SK-N-SH (cell line): ENCODE measurements at regions not wholly inside any gene's neighbourhood (a gene's known extent, or its start where the extent isn't known, plus 50 kb on each side); places are given as distances from the start of the nearest gene placed in this dataset.

Source experiments
- CTCF ChIA-PET: fragments of 300-600, 350-600 bp; formaldehyde crosslinking; extraction: SDS; loops from one replicate; lab custom pipeline; 2021; lab: Yijun Ruan, JAX
- POLR2A ChIA-PET: fragments of 350-600 bp; sonication (Branson Sonifier 250); formaldehyde crosslinking; extraction: SDS; loops from one replicate; lab custom pipeline; 2020; ENCODE audit warnings: antibody characterized with exemption, inconsistent platforms; lab: Yijun Ruan, JAX
- DNase-seq: peaks from one replicate; pipeline ENCODE4 v3.0.0; 2012
- H2AFZ ChIP-seq: fragments of 200-600 bp; sonication (generic); 2 replicates; pipeline ENCODE4 v1.8.1; 2016; ENCODE audit warnings: antibody characterized with exemption, mild to moderate bottlenecking, low read depth
- H3F3A ChIP-seq: fragments of 200-600 bp; sonication (generic); replicated peaks from 2 replicates; pipeline ENCODE3; 2016; ENCODE audit warnings: antibody characterized with exemption, mild to moderate bottlenecking; ENCODE audit not compliant: insufficient read depth
- H3K27ac ChIP-seq, 2 experiments: fragments of 200-500 bp in 1 of 2; fragments of 200-600 bp in 1 of 2; sonication (Bioruptor generic) in 1 of 2; sonication (generic), shearing (Covaris generic) in 1 of 2; 2 replicates each; pipeline versions ENCODE4 v1.5.1 to v1.6.1; 2014 to 2016; ENCODE audit warnings: low read depth in 2 of 2, inconsistent platforms in 1 of 2, low read length in 1 of 2, mild to moderate bottlenecking in 1 of 2, mixed read lengths in 1 of 2
- H3K27me3 ChIP-seq: fragments of 200-600 bp; sonication (generic), shearing (Covaris generic); 2 replicates; pipeline ENCODE4 v1.6.1; 2016; ENCODE audit warnings: mixed run types; ENCODE audit not compliant: insufficient read depth
- H3K36me3 ChIP-seq, 2 experiments: fragments of 200-500 bp in 1 of 2; fragments of 200-600 bp in 1 of 2; sonication (Bioruptor generic) in 1 of 2; sonication (generic) in 1 of 2; replicated peaks in 1 of 2; 2 replicates each; pipeline versions ENCODE3 to v1.5.1; 2014 to 2016; ENCODE audit warnings: low read length in 1 of 2, mild to moderate bottlenecking in 1 of 2; ENCODE audit not compliant: insufficient read depth in 2 of 2, control insufficient read depth in 1 of 2
- H3K4me1 ChIP-seq, 2 experiments: fragments of 200-500 bp in 1 of 2; fragments of 200-600 bp in 1 of 2; sonication (Bioruptor generic) in 1 of 2; sonication (generic), shearing (Covaris generic) in 1 of 2; 2 replicates each; pipeline versions ENCODE4 v1.5.1 to v1.6.1; 2014 to 2016; ENCODE audit warnings: low read depth in 1 of 2, low read length in 1 of 2, mixed run types in 1 of 2; ENCODE audit not compliant: insufficient read depth in 2 of 2, control insufficient read depth in 1 of 2
- H3K4me2 ChIP-seq: fragments of 200-600 bp; sonication (generic), shearing (Covaris generic); 2 replicates; pipeline ENCODE4 v1.6.1; 2017; ENCODE audit warnings: mixed run types
- H3K4me3 ChIP-seq, 2 experiments: fragments of 200-500 bp in 1 of 2; fragments of 200-600 bp in 1 of 2; sonication (Bioruptor generic) in 1 of 2; sonication (generic), shearing (Covaris generic) in 1 of 2; 2 replicates each; pipeline versions ENCODE4 v1.5.1 to v1.8.1; 2014 to 2016; ENCODE audit warnings: low read depth in 2 of 2, inconsistent platforms in 1 of 2, low read length in 1 of 2, mild to moderate bottlenecking in 1 of 2, mixed read lengths in 1 of 2, moderate library complexity in 1 of 2
- H3K79me2 ChIP-seq: fragments of 200-600 bp; sonication (generic); 2 replicates; pipeline ENCODE4 v1.8.1; 2017; ENCODE audit warnings: mild to moderate bottlenecking; ENCODE audit not compliant: insufficient read depth
- H3K9ac ChIP-seq: fragments of 200-600 bp; sonication (generic); 2 replicates; pipeline ENCODE4 v1.6.1; 2017; ENCODE audit warnings: mixed run types
- H3K9me2 ChIP-seq: fragments of 200-600 bp; sonication (generic); 2 replicates; pipeline ENCODE4 v1.6.1; 2017; ENCODE audit warnings: mixed run types
- H3K9me3 ChIP-seq: fragments of 200-600 bp; sonication (generic); 2 replicates; pipeline ENCODE4 v1.6.1; 2017; ENCODE audit warnings: mixed run types, mild to moderate bottlenecking, moderate library complexity
- H4K20me1 ChIP-seq: fragments of 200-600 bp; sonication (generic); 2 replicates; pipeline ENCODE4 v1.6.1; 2017; ENCODE audit warnings: mild to moderate bottlenecking, mixed run types; ENCODE audit not compliant: insufficient read depth
- FOSL2 ChIP-seq: IDR thresholded peaks from 2 replicates; pipeline ENCODE4 v1.4.0; 2012; ENCODE audit warnings: low read depth, mild to moderate bottlenecking, moderate library complexity, borderline replicate concordance
- GABPA ChIP-seq: IDR thresholded peaks from 2 replicates; pipeline ENCODE4 v1.4.0; 2012; ENCODE audit warnings: low read depth, mild to moderate bottlenecking
- JUND ChIP-seq: IDR thresholded peaks from 2 replicates; pipeline ENCODE4 v1.4.0; 2012
- NRF1 ChIP-seq: IDR thresholded peaks from 2 replicates; pipeline ENCODE4 v1.6.1; 2012; ENCODE audit warnings: low read depth, mild to moderate bottlenecking, low read length
- PBX3 ChIP-seq: IDR thresholded peaks from 2 replicates; pipeline ENCODE4; 2012
- RAD21 ChIP-seq: IDR thresholded peaks from 2 replicates; pipeline ENCODE4 v1.6.1; 2012; ENCODE audit warnings: mild to moderate bottlenecking, low read length
- REST ChIP-seq: IDR thresholded peaks from 2 replicates; pipeline ENCODE4 v1.6.1; 2012; ENCODE audit warnings: mild to moderate bottlenecking, low read depth, low read length, moderate library complexity
- SIN3A ChIP-seq: IDR thresholded peaks from 2 replicates; pipeline ENCODE4 v1.6.1; 2012; ENCODE audit warnings: low read depth, mild to moderate bottlenecking, low read length, moderate library complexity, borderline replicate concordance
- TEAD4 ChIP-seq: IDR thresholded peaks from 2 replicates; pipeline ENCODE4 v1.4.0; 2012; ENCODE audit warnings: mild to moderate bottlenecking, borderline replicate concordance; ENCODE audit not compliant: insufficient read depth
- USF1 ChIP-seq: IDR thresholded peaks from 2 replicates; pipeline ENCODE4 v1.4.0; 2012; ENCODE audit warnings: low read depth, borderline replicate concordance
- ZBTB33 ChIP-seq: IDR thresholded peaks from 2 replicates; pipeline ENCODE4 v1.4.0; 2012; ENCODE audit warnings: low read depth, borderline replicate concordance
- WGBS: methylation state at CpG from one replicate; pipeline ENCODE4 v1.1.6; 2017; ENCODE audit warnings: low lambda C conversion rate; 5-methylcytosine and 5-hydroxymethylcytosine counted together

- DNase-seq: no peak
- H3K4me2 ChIP-seq: no peak overlapping the region
- no peaks in the 10 kb centered on the region for H3K36me3 ChIP-seq
- H4K20me1 ChIP-seq: no peaks in the 10 kb centered on the region
- H3K4me3 ChIP-seq: no peak overlapping the region
- H2AFZ ChIP-seq: no peak overlapping the region
- no peak overlapping the region for H3K9ac ChIP-seq
- no peaks in the 10 kb centered on the region for H3K4me1 ChIP-seq
- no peaks in the 10 kb centered on the region for H3K9me2 ChIP-seq
- no peak overlapping the region for H3K27ac ChIP-seq
- no peaks in the 10 kb centered on the region for H3K27me3 ChIP-seq
- H3K9me3 ChIP-seq: no peaks in the 10 kb centered on the region
- ChIA-PET POLR2A (no interaction called here), CTCF (no interaction called here)
- no peaks in the 10 kb centered on the region for H3F3A ChIP-seq
- no peak for TF ChIP-seq RAD21
- TF ChIP-seq JUND: no peak
- no peak for TF ChIP-seq ZBTB33
- H3K79me2 ChIP-seq: no peaks in the 10 kb centered on the region
- WGBS: 67% methylated on average over 1 of the region's 1 CpG
Observed at GRCh38 chr9:30977965-30978364, 1406.5 kb upstream of the ACO1 start.

GRCh38 chr9:30982301-30982700, 1402.1 kb upstream of the ACO1 start:
- TF ChIP-seq TEAD4: no peak
- no peak for TF ChIP-seq NRF1
- POLR2A ChIA-PET: no interaction called here

GRCh38 chr9:30995956-30996738, 1388.3 kb upstream of the ACO1 start:
- 51% methylated on average over 5 of the region's 5 CpGs for WGBS
- Histone ChIP-seq H3K9ac (no peak overlapping the region), H3K9me2 (no peaks in the 10 kb centered on the region; the same call in 1 of the 2 replicates), H3K79me2 (no peaks in the 10 kb centered on the region), H3K4me3 (no peak overlapping the region), H2AFZ (no peak overlapping the region), H3K4me2 (no peak overlapping the region), H3F3A (no peaks in the 10 kb centered on the region), H3K9me3 (no peaks in the 10 kb centered on the region), H3K4me1 (no peaks in the 10 kb centered on the region), H3K27me3 (no peaks in the 10 kb centered on the region), H3K27ac (no peak overlapping the region), H3K36me3 (no peaks in the 10 kb centered on the region), H4K20me1 (no peaks in the 10 kb centered on the region)
- DNase-seq: no peak
- ChIA-PET CTCF (no interaction called here), POLR2A (no interaction called here)
- no peak for TF ChIP-seq USF1
- TF ChIP-seq ZBTB33: no peak
- TF ChIP-seq GABPA: no peak
- no peak for TF ChIP-seq REST
- no peak for TF ChIP-seq SIN3A
- no peak for TF ChIP-seq FOSL2
- no peak for TF ChIP-seq PBX3

More at GRCh38 chr9:30982301-30982700, 1402.1 kb upstream of the ACO1 start:
- no peaks in the 10 kb centered on the region for H4K20me1 ChIP-seq
- H3K9me2 ChIP-seq: no peaks in the 10 kb centered on the region
- no peak for DNase-seq
- no peaks in the 10 kb centered on the region for H3F3A ChIP-seq
- no peaks in the 10 kb centered on the region for H3K9me3 ChIP-seq
- no peak overlapping the region for H2AFZ ChIP-seq
- no peak overlapping the region for H3K27ac ChIP-seq
- 22% methylated on average over 3 of the region's 3 CpGs for whole genome bisulfite sequencing
- no peak overlapping the region for H3K9ac ChIP-seq
- CTCF ChIA-PET: no interaction called here
- no peak overlapping the region for H3K4me2 ChIP-seq
- H3K4me3 ChIP-seq: no peak overlapping the region
- no peaks in the 10 kb centered on the region for H3K4me1 ChIP-seq
- no peaks in the 10 kb centered on the region for H3K36me3 ChIP-seq
- H3K79me2 ChIP-seq: no peaks in the 10 kb centered on the region
- H3K27me3 ChIP-seq: no peaks in the 10 kb centered on the region
